MM.1S (cell line): ENCODE measurements at regions not wholly inside any gene's neighbourhood (a gene's known extent, or its start where the extent isn't known, plus 50 kb on each side); places are given as distances from the start of the nearest gene placed in this dataset.

ENCODE experiments used
- DNase-seq: peaks from one replicate; pipeline ENCODE4 v3.0.0-alpha.2; 2015
- H2AFZ ChIP-seq: fragments of 300-600 bp; sonication (generic); 2 replicates; pipeline ENCODE4 v1.6.0; 2016; ENCODE audit warnings: antibody characterized with exemption, low read length
- H3F3A ChIP-seq: fragments of 300-600 bp; sonication (generic); 2 replicates; pipeline ENCODE4 v1.6.1; 2016; ENCODE audit warnings: mild to moderate bottlenecking, antibody characterized with exemption, low read length, moderate library complexity, mixed read lengths; ENCODE audit not compliant: insufficient read depth
- H3K27ac ChIP-seq: fragments of 300-600 bp; sonication (generic); 2 replicates; pipeline ENCODE4 v1.5.1; 2016; ENCODE audit warnings: mild to moderate bottlenecking, low read length
- H3K27me3 ChIP-seq: fragments of 300-600 bp; sonication (generic); replicated peaks from 2 replicates; pipeline ENCODE4 v1.6.0; 2016; ENCODE audit warnings: low read length; ENCODE audit not compliant: insufficient read depth
- H3K36me3 ChIP-seq: fragments of 300-600 bp; sonication (generic); replicated peaks from 2 replicates; pipeline ENCODE4 v1.6.1; 2016; ENCODE audit warnings: mild to moderate bottlenecking, low read length, mixed read lengths; ENCODE audit not compliant: insufficient read depth
- H3K4me1 ChIP-seq: fragments of 300-600 bp; sonication (generic); 2 replicates; pipeline ENCODE4 v1.6.1; 2016; ENCODE audit warnings: low read length, mixed read lengths
- H3K4me2 ChIP-seq: fragments of 300-600 bp; sonication (generic); 2 replicates; pipeline ENCODE4 v1.6.0; 2016; ENCODE audit warnings: low read depth, low read length
- H3K4me3 ChIP-seq: fragments of 300-600 bp; sonication (generic); 2 replicates; pipeline ENCODE4 v1.5.1; 2016; ENCODE audit warnings: low read length, mixed read lengths
- H3K79me2 ChIP-seq: fragments of 300-600 bp; sonication (generic); 2 replicates; pipeline ENCODE4 v1.6.1; 2016; ENCODE audit warnings: mixed run types, low read length, mixed read lengths
- H3K9ac ChIP-seq: fragments of 300-600 bp; sonication (generic); 2 replicates; pipeline ENCODE4 v1.6.1; 2016; ENCODE audit warnings: low read length, mixed read lengths
- H3K9me2 ChIP-seq: fragments of 300-600 bp; sonication (generic); replicated peaks from 2 replicates; pipeline ENCODE4 v1.6.1; 2016; ENCODE audit warnings: mild to moderate bottlenecking, low read length, mixed read lengths; ENCODE audit not compliant: insufficient read depth
- H3K9me3 ChIP-seq: fragments of 300-600 bp; sonication (generic); replicated peaks from 2 replicates; pipeline ENCODE4 v1.6.1; 2016; ENCODE audit warnings: mild to moderate bottlenecking, low read length, mixed read lengths; ENCODE audit not compliant: insufficient read depth
- H4K20me1 ChIP-seq: fragments of 300-600 bp; sonication (generic); 2 replicates; pipeline ENCODE4 v1.6.1; 2016; ENCODE audit warnings: mild to moderate bottlenecking, low read length, moderate library complexity, mixed read lengths; ENCODE audit not compliant: insufficient read depth
- CTCF ChIP-seq: fragments of 300-600 bp; sonication (generic); IDR thresholded peaks from 2 replicates; pipeline ENCODE4 v1.5.1; 2016; ENCODE audit warnings: antibody characterized with exemption, low read length, mixed read lengths
- EZH2 ChIP-seq: fragments of 300-600 bp; sonication (generic); optimal IDR thresholded peaks from 2 replicates; pipeline ENCODE3; 2017; ENCODE audit warnings: low read depth, mild to moderate bottlenecking, antibody characterized with exemption, low read length, mixed read lengths
- EZH2phosphoT487 ChIP-seq: fragments of 300-600 bp; sonication (generic); IDR thresholded peaks from 2 replicates; pipeline ENCODE4 v1.6.1; 2018; ENCODE audit warnings: antibody characterized with exemption, low read length

GRCh38 chr1:115536279-115536816 is 105.4 kb upstream of the VANGL1 start:
- no peak overlapping the region for H3K4me2 ChIP-seq
- no peak for DNase-seq
- H3K27ac ChIP-seq = no peak overlapping the region
- H3K36me3 ChIP-seq = no peaks in the 10 kb centered on the region
- no peak overlapping the region for H2AFZ ChIP-seq
- no peaks in the 10 kb centered on the region for H3K9me3 ChIP-seq
- H3K27me3 ChIP-seq = no peaks in the 10 kb centered on the region
- no peaks in the 10 kb centered on the region for H3K9me2 ChIP-seq
- no peaks in the 10 kb centered on the region for H3K4me1 ChIP-seq
- H3K79me2 ChIP-seq = no peaks in the 10 kb centered on the region
- no peak overlapping the region for H3K9ac ChIP-seq
- no peaks in the 10 kb centered on the region for H4K20me1 ChIP-seq
- TF ChIP-seq EZH2phosphoT487 (no peak), EZH2 (no peak), CTCF (no peak)
- H3K4me3 ChIP-seq = no peak overlapping the region
- no peaks in the 10 kb centered on the region for H3F3A ChIP-seq

GRCh38 chr1:115534106-115534505 is 107.7 kb upstream of the VANGL1 start:
- DNase-seq = no peak

GRCh38 chr1:115531631-115532264 is 110.0 kb upstream of the VANGL1 start:
- Histone ChIP-seq H4K20me1 (no peaks in the 10 kb centered on the region), H3K27ac (no peak overlapping the region), H3F3A (no peaks in the 10 kb centered on the region), H3K27me3 (no peaks in the 10 kb centered on the region), H3K79me2 (no peaks in the 10 kb centered on the region), H2AFZ (no peak overlapping the region), H3K4me1 (no peaks in the 10 kb centered on the region), H3K9ac (no peak overlapping the region), H3K36me3 (no peaks in the 10 kb centered on the region), H3K9me3 (no peaks in the 10 kb centered on the region), H3K4me3 (no peak overlapping the region), H3K9me2 (no peaks in the 10 kb centered on the region), H3K4me2 (no peak overlapping the region)
- no peak for DNase-seq
- TF ChIP-seq CTCF (no peak), EZH2 (no peak), EZH2phosphoT487 (no peak)

More at GRCh38 chr1:115534106-115534505, 107.7 kb upstream of the VANGL1 start:
- no peak overlapping the region for H3K9ac ChIP-seq
- no peaks in the 10 kb centered on the region for H3K9me3 ChIP-seq
- H3K4me1 ChIP-seq = no peaks in the 10 kb centered on the region
- H3K36me3 ChIP-seq = no peaks in the 10 kb centered on the region
- no peak overlapping the region for H3K4me3 ChIP-seq
- no peaks in the 10 kb centered on the region for H4K20me1 ChIP-seq
- no peaks in the 10 kb centered on the region for H3K79me2 ChIP-seq
- no peak overlapping the region for H2AFZ ChIP-seq
- no peak overlapping the region for H3K27ac ChIP-seq
- no peaks in the 10 kb centered on the region for H3F3A ChIP-seq
- H3K9me2 ChIP-seq = no peaks in the 10 kb centered on the region
- no peak overlapping the region for H3K4me2 ChIP-seq
- TF ChIP-seq CTCF = no peak
- no peak for TF ChIP-seq EZH2phosphoT487
- TF ChIP-seq EZH2 = no peak
- H3K27me3 ChIP-seq = no peaks in the 10 kb centered on the region
